H1 (cell line): ENCODE measurements at regions not wholly inside any gene's neighbourhood (a gene's known extent, or its start where the extent isn't known, plus 50 kb on each side); places are given as distances from the start of the nearest gene placed in this dataset.

Experiments used
- CTCF ChIA-PET: fragments of 300-600 bp; sonication (Branson Sonifier 250); formaldehyde crosslinking; loops from one replicate; lab custom pipeline; 2021; ENCODE audit not compliant: partially characterized antibody; lab: Charles Lee
- POLR2A ChIA-PET: fragments of 300-600 bp; sonication (Branson Sonifier 250); formaldehyde crosslinking; loops from one replicate; lab custom pipeline; 2021; ENCODE audit warnings: inconsistent platforms; ENCODE audit not compliant: partially characterized antibody; lab: Charles Lee
- DNase-seq, 2 experiments: peaks; one replicate each; pipeline versions ENCODE4 v3.0.0 to v3.0.0-alpha.2; 2010 to 2022; ENCODE audit warnings: low spot score in 2 of 2, low read depth in 1 of 2, mixed read lengths in 1 of 2
- FAIRE-seq: peaks from 2 replicates; lab custom pipeline; 2011; peaks lifted over from hg19 to GRCh38; lab: Jason Lieb, UNC
- H2AFZ ChIP-seq: 2 replicates; pipeline ENCODE4 v1.8.1; 2012; ENCODE audit warnings: low read length, inconsistent platforms
- H2AK5ac ChIP-seq: 2 replicates; pipeline ENCODE4 v1.6.1; 2013; ENCODE audit warnings: low read depth, low read length
- H2BK120ac ChIP-seq: replicated peaks from 2 replicates; pipeline ENCODE3; 2013; ENCODE audit warnings: low read depth, low read length, inconsistent platforms
- H2BK12ac ChIP-seq: 2 replicates; pipeline ENCODE4 v1.6.1; 2013; ENCODE audit warnings: low read depth, low read length
- H2BK15ac ChIP-seq: 2 replicates; pipeline ENCODE4 v1.6.1; 2013; ENCODE audit warnings: low read length
- H2BK20ac ChIP-seq: 2 replicates; pipeline ENCODE4 v1.6.1; 2013; ENCODE audit warnings: low read length
- H2BK5ac ChIP-seq: 2 replicates; pipeline ENCODE4 v1.6.1; 2013; ENCODE audit warnings: low read depth, low read length
- H3K14ac ChIP-seq: 2 replicates; pipeline ENCODE4 v1.6.1; 2013; ENCODE audit warnings: inconsistent platforms; ENCODE audit not compliant: insufficient read length
- H3K18ac ChIP-seq: 2 replicates; pipeline ENCODE4 v1.6.1; 2013; ENCODE audit warnings: low read length; ENCODE audit errors: extremely low read depth
- H3K23ac ChIP-seq: 2 replicates; pipeline ENCODE4 v1.6.1; 2013; ENCODE audit warnings: inconsistent platforms; ENCODE audit not compliant: insufficient read length
- H3K23me2 ChIP-seq: 2 replicates; pipeline ENCODE4 v1.6.1; 2013; ENCODE audit warnings: low read depth, low read length
- H3K27ac ChIP-seq: 2 replicates; pipeline ENCODE4 v1.6.1; 2011; ENCODE audit warnings: low read depth, low read length, inconsistent platforms
- H3K27me3 ChIP-seq, 4 experiments: replicated peaks in 1 of 4; 1 replicate in 1 of 4; 2 replicates in 3 of 4; pipeline versions ENCODE4 v1.6.1 to v1.8.1; 2011 to 2013; ENCODE audit warnings: low read length in 3 of 4, mild to moderate bottlenecking in 3 of 4, inconsistent platforms in 2 of 4, mixed read lengths in 2 of 4, moderate library complexity in 1 of 4; ENCODE audit not compliant: control insufficient read depth in 3 of 4, insufficient read depth in 3 of 4; ENCODE audit errors: extremely low read depth in 1 of 4
- H3K36me3 ChIP-seq, 4 experiments: 2 replicates each; pipeline versions ENCODE4 v1.6.1 to v1.8.1; 2011 to 2013; ENCODE audit warnings: mild to moderate bottlenecking in 4 of 4, low read length in 3 of 4, moderate library complexity in 2 of 4, control low read depth in 1 of 4, inconsistent platforms in 1 of 4; ENCODE audit not compliant: insufficient read depth in 4 of 4, control insufficient read depth in 2 of 4
- H3K4ac ChIP-seq: replicated peaks from 2 replicates; pipeline ENCODE3; 2013; ENCODE audit warnings: low read length, low read depth, mixed read lengths, inconsistent platforms; ENCODE audit not compliant: insufficient read length
- H3K4me1 ChIP-seq, 4 experiments: replicated peaks in 1 of 4; 1 replicate in 1 of 4; 2 replicates in 3 of 4; pipeline versions ENCODE4 v1.6.1 to v1.8.1; 2011 to 2013; ENCODE audit warnings: low read length in 3 of 4, inconsistent platforms in 2 of 4, mixed read lengths in 1 of 4; ENCODE audit not compliant: insufficient read depth in 4 of 4, control insufficient read depth in 3 of 4
- H3K4me2 ChIP-seq, 2 experiments: 2 replicates each; pipeline versions ENCODE4 v1.6.1 to v1.8.1; 2011 to 2013; ENCODE audit warnings: low read depth in 2 of 2, low read length in 2 of 2, control low read depth in 1 of 2, inconsistent platforms in 1 of 2, mild to moderate bottlenecking in 1 of 2; ENCODE audit not compliant: insufficient read depth in 1 of 2
- H3K4me3 ChIP-seq, 4 experiments: fragments of 200-600, 300-600 bp in 1 of 4; sonication (generic), shearing (Covaris generic), sonication (Bioruptor Twin) in 1 of 4; 2 replicates each; pipeline versions ENCODE4 v1.5.1 to v1.8.1; 2011 to 2016; ENCODE audit warnings: low read length in 4 of 4, low read depth in 3 of 4, control low read depth in 2 of 4, inconsistent platforms in 2 of 4, mild to moderate bottlenecking in 2 of 4, mixed read lengths in 1 of 4, moderate library complexity in 1 of 4; ENCODE audit not compliant: insufficient read depth in 2 of 4; ENCODE audit errors: extremely low read depth in 1 of 4
- H3K56ac ChIP-seq: replicated peaks from 2 replicates; pipeline ENCODE3; 2013; ENCODE audit warnings: low read depth, mild to moderate bottlenecking, mixed read lengths, low read length, inconsistent platforms; ENCODE audit not compliant: insufficient read length
- H3K79me1 ChIP-seq: 2 replicates; pipeline ENCODE4 v1.6.1; 2013; ENCODE audit warnings: low read depth, low read length, control low read depth
- H3K79me2 ChIP-seq, 2 experiments: 2 replicates each; pipeline versions ENCODE4 v1.6.1 to v1.8.1; 2012 to 2013; ENCODE audit warnings: low read length in 2 of 2, mild to moderate bottlenecking in 2 of 2, inconsistent platforms in 1 of 2; ENCODE audit not compliant: insufficient read depth in 2 of 2, control insufficient read depth in 1 of 2
- H3K9ac ChIP-seq, 4 experiments: replicated peaks in 1 of 4; 1 replicate in 1 of 4; 2 replicates in 3 of 4; pipeline versions ENCODE4 v1.6.1 to v1.8.1; 2011 to 2013; ENCODE audit warnings: low read depth in 3 of 4, low read length in 3 of 4, control low read depth in 2 of 4, mild to moderate bottlenecking in 2 of 4, moderate library complexity in 2 of 4, inconsistent platforms in 1 of 4; ENCODE audit errors: extremely low read depth in 1 of 4
- H3K9me3 ChIP-seq, 2 experiments: 2 replicates each; pipeline versions ENCODE4 v1.6.1 to v1.8.1; 2012 to 2013; ENCODE audit warnings: mild to moderate bottlenecking in 2 of 2, moderate library complexity in 2 of 2, control low read depth in 1 of 2, inconsistent platforms in 1 of 2, low read depth in 1 of 2, low read length in 1 of 2, mixed read lengths in 1 of 2; ENCODE audit not compliant: insufficient read depth in 2 of 2
- H4K20me1 ChIP-seq, 2 experiments: replicated peaks in 1 of 2; 2 replicates each; pipeline versions ENCODE3 to v1.8.1; 2011 to 2013; ENCODE audit warnings: inconsistent platforms in 2 of 2, low read length in 2 of 2, mild to moderate bottlenecking in 1 of 2; ENCODE audit not compliant: insufficient read depth in 2 of 2, control insufficient read depth in 1 of 2
- H4K5ac ChIP-seq: 2 replicates; pipeline ENCODE4 v1.6.1; 2013; ENCODE audit warnings: low read length, low read depth, mixed read lengths, inconsistent platforms; ENCODE audit not compliant: insufficient read length
- H4K8ac ChIP-seq: 2 replicates; pipeline ENCODE4 v1.8.0; 2013; ENCODE audit warnings: mild to moderate bottlenecking, moderate library complexity, low read length, inconsistent platforms; ENCODE audit not compliant: insufficient read depth; ENCODE audit errors: extremely low read depth
- H4K91ac ChIP-seq: replicated peaks from 2 replicates; pipeline ENCODE3; 2013; ENCODE audit warnings: low read length, mixed read lengths, inconsistent platforms; ENCODE audit not compliant: insufficient read length
- EP300 ChIP-seq, 2 experiments: IDR thresholded peaks; 1 replicate in 1 of 2; 2 replicates in 1 of 2; pipeline ENCODE4 v1.6.1; 2011 to 2012; ENCODE audit warnings: low read depth in 2 of 2, low read length in 2 of 2, mild to moderate bottlenecking in 2 of 2, borderline replicate concordance in 1 of 2, inconsistent platforms in 1 of 2, moderate library complexity in 1 of 2
- FOSL1 ChIP-seq: IDR thresholded peaks from 2 replicates; pipeline ENCODE4 v1.6.1; 2011; ENCODE audit warnings: mild to moderate bottlenecking, low read depth, low read length, moderate library complexity; ENCODE audit not compliant: insufficient read depth
- PHF8 ChIP-seq: fragments of 200-600 bp; sonication (generic); conservative IDR thresholded peaks from 2 replicates; pipeline ENCODE4 v1.7.1; 2012; ENCODE audit warnings: low read depth, mild to moderate bottlenecking, inconsistent platforms, low read length, moderate library complexity
- RAD21 ChIP-seq, 2 experiments: IDR thresholded peaks in 1 of 2; conservative IDR thresholded peaks in 1 of 2; 2 replicates each; pipeline ENCODE4 v1.6.1; 2011; ENCODE audit warnings: low read depth in 2 of 2, low read length in 2 of 2, improper control_type of control experiment in 1 of 2, inconsistent platforms in 1 of 2, mild to moderate bottlenecking in 1 of 2, moderate library complexity in 1 of 2
- RFX5 ChIP-seq: IDR thresholded peaks from 2 replicates; pipeline ENCODE4 v1.6.1; 2011; ENCODE audit warnings: low read depth, low read length, improper control_type of control experiment, borderline replicate concordance
- RNF2 ChIP-seq: fragments of 200-900, 300-1000 bp; sonication (generic); IDR thresholded peaks from 2 replicates; pipeline ENCODE4 v1.7.1; 2016; ENCODE audit warnings: borderline replicate concordance, low read depth, mild to moderate bottlenecking, antibody characterized with exemption, low read length; ENCODE audit not compliant: poor library complexity, severe bottlenecking; ENCODE audit errors: missing control alignments
- TBP ChIP-seq: IDR thresholded peaks from 2 replicates; pipeline ENCODE4 v1.6.1; 2011; ENCODE audit warnings: low read depth, low read length, improper control_type of control experiment
- WGBS, 2 experiments: shearing (Covaris generic) in 1 of 2; methylation state at CpG; one replicate each; pipeline versions ENCODE4 v1.1.6 to v1.1.7; 2013 to 2015; ENCODE audit warnings: low lambda C conversion rate in 2 of 2, mixed read lengths in 2 of 2, inconsistent platforms in 1 of 2, low coverage in 1 of 2, missing lambda C conversion rate in 1 of 2; ENCODE audit not compliant: insufficient replicate concordance in 2 of 2, insufficient coverage in 1 of 2, insufficient read length in 1 of 2; ENCODE audit errors: extremely low coverage in 1 of 2, missing lambda C conversion rate in 1 of 2; 5-methylcytosine and 5-hydroxymethylcytosine counted together
- TF ChIP-seq, protein P1 (sequence below), 3 experiments: IDR thresholded peaks; 1 replicate in 2 of 3; 2 replicates in 1 of 3; pipeline versions ENCODE4 v1.5.1 to v1.6.1; 2011; ENCODE audit warnings: low read length in 3 of 3, mild to moderate bottlenecking in 3 of 3, inconsistent platforms in 2 of 3, low read depth in 1 of 3, moderate library complexity in 1 of 3; ENCODE audit not compliant: insufficient read depth in 1 of 3; ENCODE audit errors: control extremely low read depth in 1 of 3

DNA sequence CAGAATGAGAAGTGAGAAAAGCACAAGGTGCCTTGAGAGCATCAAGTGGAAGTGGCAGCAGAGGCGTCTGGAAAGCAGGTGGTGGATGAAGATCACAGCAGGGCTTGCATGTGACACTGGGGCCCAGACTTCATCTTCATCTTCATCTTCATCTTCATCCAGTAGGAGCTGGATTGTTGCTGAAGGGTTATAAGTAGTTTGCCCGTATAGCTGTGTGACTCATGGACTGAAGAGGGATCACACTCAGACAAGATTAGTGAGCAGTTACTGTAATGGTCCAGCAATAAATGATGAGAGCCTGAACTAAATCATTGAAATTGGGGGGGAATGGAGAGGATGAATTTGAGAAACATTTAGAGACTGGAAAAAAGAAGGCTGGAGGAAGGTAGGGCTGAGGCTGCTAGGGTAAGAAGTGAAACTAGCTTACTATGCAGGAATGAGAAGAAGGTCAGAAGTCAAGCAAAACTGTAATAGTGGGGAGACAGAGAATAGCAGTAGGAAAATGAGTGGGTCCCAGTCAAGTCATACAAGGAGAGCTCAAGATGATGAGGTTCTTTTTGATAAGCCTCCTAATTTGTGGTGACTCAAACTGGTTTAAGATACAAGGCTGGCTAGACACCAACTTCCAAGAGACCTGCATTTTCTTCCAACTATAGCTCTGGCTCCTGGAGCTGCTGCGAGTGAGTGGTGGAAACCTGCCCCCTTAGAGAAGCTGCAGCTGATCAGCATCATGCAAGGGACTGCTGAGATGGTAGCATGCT is 92.3 kb upstream of the BEND6 start:
- no peaks in the 10 kb centered on the region for H4K20me1 ChIP-seq
- no peak overlapping the region for H3K14ac ChIP-seq
- no peak overlapping the region for H3K9ac ChIP-seq
- H3K56ac ChIP-seq: no peak overlapping the region
- H2BK5ac ChIP-seq: no peak overlapping the region
- no peak overlapping the region for H2BK20ac ChIP-seq
- WGBS, 2 experiments: 89% methylated on average over 3 of the region's 3 CpGs; no CpG with 5 or more reads in 1 of the 2 experiments
- no peak overlapping the region for H3K4me2 ChIP-seq
- no peak overlapping the region for H3K23ac ChIP-seq
- H4K8ac ChIP-seq: no peak overlapping the region
- no peaks in the 10 kb centered on the region for H3K79me1 ChIP-seq
- no peak for DNase-seq
- H3K27me3 ChIP-seq: no peaks in the 10 kb centered on the region
- peaks cover 0 to 5% (median 2%) of the 10 kb centered on the region in 4 experiments; a peak in 4 of 7 replicates for H3K4me1 ChIP-seq
- no peaks in the 10 kb centered on the region; a peak in 1 of 8 replicates for H3K36me3 ChIP-seq
- H4K91ac ChIP-seq: no peak overlapping the region
- no peak overlapping the region for H3K4ac ChIP-seq
- no peak overlapping the region for H3K27ac ChIP-seq
- H2AK5ac ChIP-seq: no peak overlapping the region
- no peak overlapping the region for H3K18ac ChIP-seq
- H2AFZ ChIP-seq: no peak overlapping the region
- H3K23me2 ChIP-seq: no peaks in the 10 kb centered on the region; the same call in 1 of the 2 replicates
- H2BK15ac ChIP-seq: no peak overlapping the region
- POLR2A ChIA-PET: no interaction called here
- FAIRE-seq: no peak
- no peak overlapping the region for H4K5ac ChIP-seq
- CTCF ChIA-PET: interaction anchor here (0.6 to 2.0 kb wide), 6 partner anchors 11 to 54 kb away, joined by 3 to 6 read pairs (median 4); no protein-coding TSS in a partner anchor
- H2BK12ac ChIP-seq: no peak overlapping the region
- no peaks in the 10 kb centered on the region for H3K79me2 ChIP-seq
- H3K4me3 ChIP-seq: no peak overlapping the region
- no peak overlapping the region for H2BK120ac ChIP-seq
- H3K9me3 ChIP-seq: no peaks in the 10 kb centered on the region
- TF ChIP-seq, protein P1, sequence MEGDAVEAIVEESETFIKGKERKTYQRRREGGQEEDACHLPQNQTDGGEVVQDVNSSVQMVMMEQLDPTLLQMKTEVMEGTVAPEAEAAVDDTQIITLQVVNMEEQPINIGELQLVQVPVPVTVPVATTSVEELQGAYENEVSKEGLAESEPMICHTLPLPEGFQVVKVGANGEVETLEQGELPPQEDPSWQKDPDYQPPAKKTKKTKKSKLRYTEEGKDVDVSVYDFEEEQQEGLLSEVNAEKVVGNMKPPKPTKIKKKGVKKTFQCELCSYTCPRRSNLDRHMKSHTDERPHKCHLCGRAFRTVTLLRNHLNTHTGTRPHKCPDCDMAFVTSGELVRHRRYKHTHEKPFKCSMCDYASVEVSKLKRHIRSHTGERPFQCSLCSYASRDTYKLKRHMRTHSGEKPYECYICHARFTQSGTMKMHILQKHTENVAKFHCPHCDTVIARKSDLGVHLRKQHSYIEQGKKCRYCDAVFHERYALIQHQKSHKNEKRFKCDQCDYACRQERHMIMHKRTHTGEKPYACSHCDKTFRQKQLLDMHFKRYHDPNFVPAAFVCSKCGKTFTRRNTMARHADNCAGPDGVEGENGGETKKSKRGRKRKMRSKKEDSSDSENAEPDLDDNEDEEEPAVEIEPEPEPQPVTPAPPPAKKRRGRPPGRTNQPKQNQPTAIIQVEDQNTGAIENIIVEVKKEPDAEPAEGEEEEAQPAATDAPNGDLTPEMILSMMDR (IDR thresholded peaks at IDR 0.05; ENCODE audit: control extremely low read depth in 1 of 3, insufficient read depth in 1 of 3, low read depth in 1 of 3, low read length in 3 of 3): no peak
- no peak for TF ChIP-seq RFX5
- no peak for TF ChIP-seq RAD21 (IDR thresholded peaks at IDR 0.05 in 1 of 2, conservative IDR thresholded peaks at IDR 0.05 in 1 of 2; ENCODE audit: low read depth in 2 of 2, low read length in 2 of 2)
- no peak for TF ChIP-seq PHF8
- no peak for TF ChIP-seq EP300 (IDR thresholded peaks at IDR 0.05; ENCODE audit: borderline replicate concordance in 1 of 2, low read depth in 2 of 2, low read length in 2 of 2)
- no peak for TF ChIP-seq TBP
- no peak for TF ChIP-seq FOSL1
- TF ChIP-seq RNF2: no peak
